Lower leg skin (tissue), 4 donors: ENCODE measurements at regions not wholly inside any gene's neighbourhood (a gene's known extent, or its start where the extent isn't known, plus 50 kb on each side); places are given as distances from the start of the nearest gene placed in this dataset.

ENCODE experiments used
- DNase-seq, 2 donors: peaks; one replicate each; pipeline ENCODE4 v3.0.0-alpha.2; 2019; ENCODE audit warnings: low spot score in 2 of 2
- H3K4me3 ChIP-seq: fragments of 200-600 bp; sonication (generic); 2 replicates; pipeline ENCODE4 v1.5.1; 2017; ENCODE audit warnings: mild to moderate bottlenecking, low read depth; ENCODE audit not compliant: poor library complexity, severe bottlenecking
- POLR2A ChIP-seq, 2 donors: fragments of 450-650 bp; IDR thresholded peaks; one replicate each; pipeline ENCODE4 v1.6.1; 2016 to 2017; ENCODE audit warnings: antibody characterized with exemption in 2 of 2, mild to moderate bottlenecking in 1 of 2, moderate library complexity in 1 of 2
- WGBS, 2 donors: methylation state at CpG; one replicate each; pipeline ENCODE4 v1.1.5; 2018; 5-methylcytosine and 5-hydroxymethylcytosine counted together
- intact Hi-C: fragments of 100-400 bp; cut with DNase I; formaldehyde crosslinking; loops from one replicate; pipeline ENCODE4 v1.15.0; 2023; ENCODE audit warnings: low total_unique reads
- TF ChIP-seq, protein P1 (sequence below), 3 donors: fragments of 450-650 bp; IDR thresholded peaks; one replicate each; pipeline ENCODE4 v1.5.1; 2016; ENCODE audit warnings: antibody characterized with exemption in 3 of 3, mild to moderate bottlenecking in 3 of 3, moderate library complexity in 2 of 3

DNA sequence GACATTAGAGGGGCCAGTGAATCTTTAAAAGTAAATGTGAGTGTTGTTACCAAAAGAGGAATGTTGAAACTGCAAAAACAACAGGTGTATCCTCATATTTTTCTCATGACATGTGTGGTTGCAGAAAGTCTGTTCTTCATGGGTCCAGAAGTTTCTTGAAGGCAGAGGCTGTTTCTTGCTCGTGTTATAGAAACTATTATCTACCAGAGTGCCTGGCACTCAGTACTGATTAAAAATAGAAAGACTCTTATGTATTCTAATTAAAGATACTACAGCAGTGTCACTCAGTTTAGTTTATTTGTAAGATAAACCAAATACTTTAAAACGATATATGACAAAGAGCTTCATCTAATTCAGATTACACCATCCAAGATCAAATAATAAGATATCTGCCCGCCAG is 1864.2 kb upstream of the WWC1 start:
- WGBS, 2 donors: 60 to 61% methylated on average over 3 of the region's 3 CpGs
- no peak for DNase-seq
- H3K4me3 ChIP-seq: no peak overlapping the region
- TF ChIP-seq POLR2A (IDR thresholded peaks at IDR 0.05): no peak
- TF ChIP-seq, protein P1, sequence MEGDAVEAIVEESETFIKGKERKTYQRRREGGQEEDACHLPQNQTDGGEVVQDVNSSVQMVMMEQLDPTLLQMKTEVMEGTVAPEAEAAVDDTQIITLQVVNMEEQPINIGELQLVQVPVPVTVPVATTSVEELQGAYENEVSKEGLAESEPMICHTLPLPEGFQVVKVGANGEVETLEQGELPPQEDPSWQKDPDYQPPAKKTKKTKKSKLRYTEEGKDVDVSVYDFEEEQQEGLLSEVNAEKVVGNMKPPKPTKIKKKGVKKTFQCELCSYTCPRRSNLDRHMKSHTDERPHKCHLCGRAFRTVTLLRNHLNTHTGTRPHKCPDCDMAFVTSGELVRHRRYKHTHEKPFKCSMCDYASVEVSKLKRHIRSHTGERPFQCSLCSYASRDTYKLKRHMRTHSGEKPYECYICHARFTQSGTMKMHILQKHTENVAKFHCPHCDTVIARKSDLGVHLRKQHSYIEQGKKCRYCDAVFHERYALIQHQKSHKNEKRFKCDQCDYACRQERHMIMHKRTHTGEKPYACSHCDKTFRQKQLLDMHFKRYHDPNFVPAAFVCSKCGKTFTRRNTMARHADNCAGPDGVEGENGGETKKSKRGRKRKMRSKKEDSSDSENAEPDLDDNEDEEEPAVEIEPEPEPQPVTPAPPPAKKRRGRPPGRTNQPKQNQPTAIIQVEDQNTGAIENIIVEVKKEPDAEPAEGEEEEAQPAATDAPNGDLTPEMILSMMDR (IDR thresholded peaks at IDR 0.05): no peak
- intact Hi-C loops: no loop called here

DNA sequence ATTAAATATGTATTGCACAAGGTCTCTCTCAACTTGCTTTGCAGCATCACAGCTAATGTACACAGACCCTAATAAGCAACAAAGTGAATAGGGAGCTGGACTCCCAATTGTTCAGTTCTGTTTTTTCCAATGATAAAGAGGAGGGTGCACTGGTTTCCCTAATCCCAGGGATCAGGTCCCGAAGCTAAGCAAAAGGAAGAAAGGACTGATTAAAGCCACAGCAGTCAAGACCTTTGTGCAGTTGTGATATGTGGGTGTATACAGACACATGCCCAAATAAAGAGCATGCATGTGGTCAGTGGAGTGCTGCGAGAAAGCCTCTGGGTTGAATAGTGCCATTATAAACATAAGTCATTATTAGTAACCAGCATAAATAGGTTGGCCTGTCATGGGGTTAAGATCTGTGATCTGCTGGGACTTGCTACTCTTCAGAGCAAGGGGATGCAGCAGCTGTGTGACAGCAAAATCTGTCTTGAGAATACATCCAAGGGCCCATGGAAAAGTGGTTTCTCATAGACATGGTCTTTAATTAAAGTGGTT is 1863.1 kb upstream of the WWC1 start:
- intact Hi-C loops: no loop called here
- DNase-seq: no peak
- WGBS, 2 donors: 88 to 89% methylated on average over 2 of the region's 2 CpGs
- H3K4me3 ChIP-seq: no peak overlapping the region
- TF ChIP-seq, protein P1 (IDR thresholded peaks at IDR 0.05): no peak
- TF ChIP-seq POLR2A (IDR thresholded peaks at IDR 0.05): no peak

DNA sequence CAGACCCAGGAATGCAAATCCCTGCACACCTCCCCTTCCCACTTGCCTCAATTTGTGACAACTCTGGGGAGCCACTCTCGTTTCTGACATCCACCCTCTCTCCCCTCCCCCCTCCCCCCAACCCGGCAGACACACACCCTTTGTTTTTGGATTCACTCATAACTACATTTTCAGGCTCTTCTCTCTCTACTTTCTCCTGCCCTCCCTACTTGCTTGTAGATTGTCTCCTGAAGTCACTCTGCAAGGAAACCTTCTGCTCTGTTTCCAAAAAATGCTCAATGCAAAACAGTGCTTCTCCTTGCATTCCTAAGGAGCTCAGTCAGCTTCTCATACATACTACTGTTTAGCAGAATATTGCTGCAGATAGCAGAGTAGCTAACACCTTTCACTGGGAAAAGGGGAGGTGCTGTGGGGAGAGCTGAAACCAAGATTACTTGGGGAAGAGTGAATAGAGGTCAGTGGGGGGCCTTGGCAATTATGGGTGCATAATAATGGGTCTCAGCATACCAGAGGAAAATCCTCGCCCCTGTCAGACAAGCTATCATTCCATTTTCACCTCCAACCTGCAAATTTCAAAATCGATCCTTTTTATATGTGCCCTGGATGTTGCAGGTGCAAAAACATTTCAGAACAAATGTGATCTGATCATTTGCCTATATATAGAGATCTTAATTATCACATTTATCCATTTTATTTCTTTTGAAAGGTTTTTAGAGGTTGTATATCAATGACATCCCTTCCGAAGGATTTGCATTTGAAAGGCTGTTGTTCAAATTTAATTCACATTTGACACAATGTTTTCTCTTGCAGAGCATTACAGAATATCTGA is 1860.7 kb upstream of the WWC1 start:
- H3K4me3 ChIP-seq: no peak overlapping the region
- WGBS, 2 donors: 28 to 29% methylated on average over 5 of the region's 5 CpGs
- intact Hi-C loops: no loop called here
- no peak for TF ChIP-seq POLR2A (IDR thresholded peaks at IDR 0.05)
- TF ChIP-seq, protein P1 (IDR thresholded peaks at IDR 0.05): no peak
- no peak for DNase-seq

DNA sequence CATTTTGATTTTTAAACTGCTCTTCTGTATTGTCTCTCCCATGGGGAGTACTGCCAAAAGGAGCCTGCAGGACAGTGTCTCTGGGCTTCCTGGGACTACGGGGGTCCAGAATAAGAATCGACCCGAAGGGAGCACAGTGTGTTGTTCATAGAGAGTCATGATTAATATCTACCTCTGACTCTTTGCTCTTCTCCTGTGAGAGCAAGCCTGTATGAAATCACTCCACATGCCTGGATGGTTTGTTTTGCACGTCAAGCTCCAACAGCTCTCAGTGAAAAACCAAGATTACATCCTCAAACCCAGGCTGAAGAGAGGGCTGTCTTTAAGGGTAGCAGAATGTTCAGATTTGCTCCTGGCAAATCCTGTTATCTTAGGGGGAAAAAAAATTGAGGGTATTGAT is 1860.0 kb upstream of the WWC1 start:
- intact Hi-C loops: no loop called here
- DNase-seq: no peak
- TF ChIP-seq, protein P1 (IDR thresholded peaks at IDR 0.05): no peak
- TF ChIP-seq POLR2A (IDR thresholded peaks at IDR 0.05): no peak
- WGBS, 2 donors: 24% methylated on average over 4 of the region's 4 CpGs
- no peak overlapping the region for H3K4me3 ChIP-seq

DNA sequence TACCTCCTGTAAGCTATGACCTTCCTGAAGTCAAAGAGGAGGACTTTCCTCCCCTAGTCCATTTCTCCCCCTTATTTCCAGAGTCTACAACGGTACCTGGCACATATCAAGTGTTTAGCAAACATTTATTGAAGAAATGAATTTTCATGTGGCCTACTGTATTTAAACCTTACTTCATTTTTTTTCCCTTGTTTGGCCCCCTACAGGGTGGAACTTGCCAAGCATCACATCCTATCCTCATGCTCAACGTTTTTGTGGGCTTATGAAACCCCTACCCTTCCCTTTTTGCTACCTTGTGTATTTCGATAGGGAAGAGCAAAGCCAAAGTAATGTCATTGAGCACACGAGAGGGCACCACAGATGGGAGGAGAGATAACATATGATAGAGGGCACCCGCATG is 1857.8 kb upstream of the WWC1 start:
- no peak for TF ChIP-seq POLR2A (IDR thresholded peaks at IDR 0.05)
- TF ChIP-seq, protein P1 (IDR thresholded peaks at IDR 0.05): no peak
- 69 to 75% methylated on average over 5 of the region's 5 CpGs for WGBS, 2 donors
- no peak overlapping the region for H3K4me3 ChIP-seq
- no peak for DNase-seq
- intact Hi-C loops: no loop called here
